GM23248 (cell line): ENCODE measurements at regions not wholly inside any gene's neighbourhood (a gene's known extent, or its start where the extent isn't known, plus 50 kb on each side); places are given as distances from the start of the nearest gene placed in this dataset.

Experiments
- EZH2 ChIP-seq: fragments of 200-600 bp; sonication (generic); IDR thresholded peaks from 2 replicates; pipeline ENCODE4 v1.6.1; 2018; ENCODE audit warnings: antibody characterized with exemption, mild to moderate bottlenecking; ENCODE audit not compliant: insufficient read depth, poor library complexity, severe bottlenecking
- EZH2phosphoT487 ChIP-seq: fragments of 200-600 bp; sonication (generic); IDR thresholded peaks from 2 replicates; pipeline ENCODE4 v1.6.1; 2018; ENCODE audit warnings: antibody characterized with exemption, moderate library complexity, mild to moderate bottlenecking, low read depth; ENCODE audit not compliant: insufficient read depth

DNA sequence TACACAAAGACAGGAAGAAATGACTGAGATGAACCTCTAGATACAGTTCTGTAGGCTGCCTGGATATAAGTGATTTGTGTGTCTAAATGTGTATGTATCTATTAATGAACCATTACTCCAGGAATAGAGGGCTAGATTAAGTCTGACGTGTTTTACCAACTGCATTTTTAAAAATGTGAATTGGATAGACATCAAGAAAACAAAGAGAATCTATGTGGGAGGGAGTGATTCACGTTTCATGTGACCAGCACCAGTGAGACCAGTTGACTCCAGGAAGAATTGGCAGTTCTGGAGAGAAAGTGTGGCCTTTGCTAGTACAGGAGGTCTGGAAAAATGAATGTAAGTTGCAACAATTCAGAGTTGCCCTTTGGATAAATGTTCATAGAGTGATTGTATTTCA, 53.4 kb upstream of the RGS21 start:
- TF ChIP-seq EZH2 = no peak
- no peak for TF ChIP-seq EZH2phosphoT487
